Activated T-cell treated with anti-CD3 and anti-CD28 coated beads for 48 hours (primary cell): ENCODE measurements at regions not wholly inside any gene's neighbourhood (a gene's known extent, or its start where the extent isn't known, plus 50 kb on each side); places are given as distances from the start of the nearest gene placed in this dataset.

ENCODE experiments used
- DNase-seq: peaks from one replicate; pipeline ENCODE4 v3.0.0-alpha.2; 2020; ENCODE audit warnings: low read depth

DNA sequence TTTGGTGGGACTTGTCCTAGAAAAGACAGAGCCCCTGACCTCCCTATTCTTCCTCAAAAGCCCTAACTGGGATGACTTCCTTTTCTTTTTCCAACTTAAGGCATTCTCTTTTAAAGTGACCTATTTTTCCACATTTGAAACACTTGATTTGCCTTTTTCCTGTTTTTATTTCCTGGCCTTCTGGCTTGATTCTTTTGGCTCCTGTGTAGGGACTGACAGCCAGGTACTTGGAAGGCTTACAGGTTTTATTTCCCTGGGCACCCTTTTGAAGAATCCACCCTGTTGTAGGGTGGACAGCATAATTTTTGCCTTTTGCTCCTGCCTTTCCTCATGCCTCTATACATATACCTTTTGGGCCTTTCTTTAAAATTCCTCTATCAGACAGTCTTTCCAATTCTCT, 271.0 kb upstream of the AMELY start:
- DNase-seq, result no peak

DNA sequence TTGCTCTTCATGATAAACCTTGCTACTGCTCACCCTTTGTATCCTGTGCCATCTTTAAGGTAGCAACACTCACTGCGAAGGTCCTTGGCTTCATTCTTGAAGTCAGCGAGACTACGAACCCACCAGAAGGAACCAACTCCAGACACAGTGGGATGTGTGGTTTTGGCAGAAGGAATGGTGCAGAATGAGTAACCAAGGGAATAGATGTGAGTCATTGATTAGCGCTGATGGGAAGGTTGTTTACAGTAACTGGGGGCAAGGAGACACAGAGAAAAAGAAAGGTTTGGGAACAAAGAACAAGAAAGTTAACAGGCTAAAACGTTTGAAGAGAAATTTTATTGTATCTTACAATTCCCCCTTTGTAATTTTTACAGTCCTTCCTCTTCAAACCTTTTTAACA, 266.1 kb upstream of the AMELY start:
- no peak for DNase-seq

DNA sequence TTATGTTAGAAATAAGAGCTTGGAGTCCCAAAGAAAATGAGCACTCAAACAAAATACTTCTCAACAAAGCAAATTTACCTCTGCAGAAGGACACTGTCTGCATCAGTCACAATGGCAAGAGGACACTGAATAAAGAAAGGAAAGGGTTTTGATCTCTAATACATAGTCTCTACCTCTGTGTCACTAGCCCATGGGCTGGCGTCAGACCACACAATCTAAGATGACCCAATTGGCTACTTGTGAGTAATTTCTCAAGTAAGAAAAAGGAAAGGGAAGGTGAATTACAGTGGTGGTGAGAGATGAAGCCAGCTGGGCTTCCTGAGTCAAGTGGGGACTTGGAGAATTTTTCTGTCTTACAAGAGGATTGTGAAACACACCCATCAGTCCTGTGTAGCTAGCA, 257.9 kb upstream of the AMELY start:
- no peak for DNase-seq

- no peak for DNase-seq
Observed at GRCh38 chrY:7141477-7141876, 229.9 kb upstream of the AMELY start.
